ENCODE measurements at regions not wholly inside any gene's neighbourhood (a gene's known extent, or its start where the extent isn't known, plus 50 kb on each side); places are given as distances from the start of the nearest gene placed in this dataset.
A peak's percentile ranks its signal among the peaks of the same experiment; 100 is the strongest.
"Not testable (repeated sequence)": the region's sequence is repeated elsewhere in the genome, so short reads cannot be mapped to it uniquely, and the experiment has no call there.

DNA sequence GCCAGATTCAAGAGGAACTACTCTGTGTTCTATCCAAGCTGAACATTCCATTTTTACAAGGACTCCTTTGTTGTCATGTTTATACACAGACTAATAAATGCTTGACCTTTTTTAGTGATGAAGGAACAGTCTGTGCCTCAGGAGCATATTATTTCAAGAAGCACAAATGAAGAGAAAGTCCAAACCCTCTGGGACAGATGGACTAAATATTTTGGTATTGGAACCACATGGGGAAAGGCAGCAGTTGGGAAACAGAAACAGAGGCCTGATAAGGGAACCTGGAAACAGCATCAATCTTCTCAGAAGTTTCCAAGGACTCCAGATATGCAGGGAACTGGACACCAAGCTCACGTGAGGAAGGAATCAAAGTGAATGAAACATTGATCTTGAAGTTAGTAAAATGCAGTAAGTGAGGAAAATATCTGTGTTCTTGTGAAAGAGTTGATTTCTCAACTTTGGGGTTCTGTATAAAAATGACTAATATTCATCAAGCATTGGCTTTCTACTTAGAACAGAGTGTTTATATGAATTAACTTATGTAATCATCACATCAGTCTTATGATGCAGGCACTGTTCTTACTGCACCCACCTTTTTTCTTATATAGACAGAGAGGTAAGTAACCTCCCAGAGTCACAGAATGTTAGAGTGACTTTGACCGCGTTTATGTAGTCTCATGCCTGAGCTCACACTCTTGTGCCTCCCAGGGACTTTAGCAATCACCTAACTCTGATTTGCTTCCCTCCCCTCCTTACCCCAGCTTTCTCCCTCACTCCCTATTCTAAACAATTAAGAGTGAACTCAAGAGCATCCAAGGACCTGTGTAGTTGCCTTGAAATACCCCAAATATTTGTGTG lies 148.9 kb upstream of the JADE1 start:
- DNase-seq (no peak), ATAC-seq (ENCODE audit: poor library complexity) (peak; percentile 88)
- intact Hi-C loops (cut with DNase I) = no loop called here

DNA sequence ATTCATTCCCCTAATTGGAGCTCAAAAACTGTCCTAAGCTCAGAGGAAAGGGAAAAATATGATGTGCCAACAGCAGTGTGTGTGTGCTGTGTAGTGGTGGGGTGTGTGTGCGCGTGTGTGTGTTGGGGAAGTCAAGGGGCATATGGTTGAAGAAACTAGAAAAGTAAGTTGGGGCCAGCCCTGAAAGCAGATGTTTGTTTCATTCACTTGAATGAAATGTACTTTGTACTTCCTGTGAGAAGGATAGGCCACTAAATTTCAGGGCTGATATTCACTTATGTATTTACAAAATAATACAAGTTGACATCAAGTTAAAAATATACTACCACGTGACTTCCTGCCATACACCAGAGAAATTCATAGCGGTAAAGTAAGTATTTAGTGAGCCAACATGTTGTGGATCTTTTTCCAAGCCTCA lies 151.3 kb upstream of the JADE1 start:
- intact Hi-C loops (cut with DNase I) = no loop called here
- DNase-seq = no peak
- ATAC-seq (ENCODE audit: poor library complexity) = no peak

- DNase-seq (no peak), ATAC-seq (ENCODE audit: poor library complexity) (no peak)
- intact Hi-C loops (cut with DNase I) = no loop called here
These were observed 151.9 kb upstream of the JADE1 start for GRCh38 chr4:128657638-128658037.

- ATAC-seq (ENCODE audit: poor library complexity) = no peak
- intact Hi-C loops (cut with DNase I) = no loop called here
- no peak for DNase-seq
These were observed 155.0 kb upstream of the JADE1 start for GRCh38 chr4:128654465-128654864.

GRCh38 chr4:128653527-128654444 lies 155.7 kb upstream of the JADE1 start:
- peak; percentile 93 for ATAC-seq (ENCODE audit: poor library complexity)
- DNase-seq = peak; percentile 73
- intact Hi-C loops (cut with DNase I) = no loop called here

DNA sequence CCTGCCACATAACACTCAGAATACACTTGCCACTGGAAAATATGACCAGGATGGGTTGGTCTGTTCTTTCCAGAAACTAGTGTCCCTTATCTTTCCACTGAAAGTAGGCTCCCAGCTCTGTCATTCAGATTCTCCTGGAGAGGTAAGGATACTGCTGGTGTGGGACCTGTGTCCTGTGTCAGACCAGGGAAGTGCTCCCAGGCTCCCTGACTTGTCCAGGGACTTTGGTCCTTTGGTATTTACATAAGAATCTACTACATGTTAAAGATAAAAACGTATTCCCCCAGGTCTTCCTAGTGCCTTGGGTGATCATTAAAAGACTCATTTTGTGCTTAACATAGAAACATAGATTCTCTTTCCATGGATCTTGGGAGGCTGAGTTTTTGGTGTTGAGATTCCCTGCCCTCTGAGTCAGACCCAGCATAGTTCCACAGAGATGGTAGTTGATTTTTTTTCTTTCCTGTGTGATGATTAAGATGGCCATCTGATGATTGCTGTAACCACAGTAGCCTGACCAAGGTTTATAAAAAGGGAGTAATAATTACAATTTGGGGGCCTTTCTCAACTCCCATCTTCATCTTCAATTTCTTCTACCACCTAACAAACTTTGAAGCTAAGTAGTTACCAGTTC lies 159.8 kb upstream of the JADE1 start:
- intact Hi-C loops (cut with DNase I) = no loop called here
- ATAC-seq (ENCODE audit: poor library complexity) = no peak
- DNase-seq = no peak

DNA sequence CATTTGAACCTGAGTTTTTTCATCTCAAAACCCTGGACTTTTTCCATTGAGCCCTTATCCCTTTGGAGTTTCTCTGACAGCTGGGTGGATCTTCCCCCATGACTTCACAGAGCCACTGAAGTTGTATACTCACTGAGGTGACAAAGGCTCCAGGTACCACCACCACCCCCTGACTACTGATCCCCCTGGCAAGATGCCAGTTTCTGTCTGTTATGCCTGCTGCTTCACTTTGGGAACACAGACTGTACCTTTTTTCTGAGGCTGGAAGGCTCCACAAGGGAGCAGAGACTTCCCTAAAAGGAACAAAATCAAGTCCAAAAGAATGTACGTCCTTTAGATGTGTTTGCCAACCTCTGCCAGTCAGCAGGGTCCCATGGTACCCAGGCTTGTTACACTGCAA lies 160.3 kb upstream of the JADE1 start:
- ATAC-seq (ENCODE audit: poor library complexity) (no peak), DNase-seq (no peak)
- intact Hi-C loops (cut with DNase I) = no loop called here

GRCh38 chr4:128648021-128648420 lies 161.5 kb upstream of the JADE1 start:
- no peak for ATAC-seq (ENCODE audit: poor library complexity)
- intact Hi-C loops (cut with DNase I) = no loop called here
- no peak for DNase-seq

GRCh38 chr4:128646893-128647292 lies 162.6 kb upstream of the JADE1 start:
- DNase-seq; intact Hi-C loops (cut with DNase I); ATAC-seq (ENCODE audit: poor library complexity): not testable (repeated sequence)

DNA sequence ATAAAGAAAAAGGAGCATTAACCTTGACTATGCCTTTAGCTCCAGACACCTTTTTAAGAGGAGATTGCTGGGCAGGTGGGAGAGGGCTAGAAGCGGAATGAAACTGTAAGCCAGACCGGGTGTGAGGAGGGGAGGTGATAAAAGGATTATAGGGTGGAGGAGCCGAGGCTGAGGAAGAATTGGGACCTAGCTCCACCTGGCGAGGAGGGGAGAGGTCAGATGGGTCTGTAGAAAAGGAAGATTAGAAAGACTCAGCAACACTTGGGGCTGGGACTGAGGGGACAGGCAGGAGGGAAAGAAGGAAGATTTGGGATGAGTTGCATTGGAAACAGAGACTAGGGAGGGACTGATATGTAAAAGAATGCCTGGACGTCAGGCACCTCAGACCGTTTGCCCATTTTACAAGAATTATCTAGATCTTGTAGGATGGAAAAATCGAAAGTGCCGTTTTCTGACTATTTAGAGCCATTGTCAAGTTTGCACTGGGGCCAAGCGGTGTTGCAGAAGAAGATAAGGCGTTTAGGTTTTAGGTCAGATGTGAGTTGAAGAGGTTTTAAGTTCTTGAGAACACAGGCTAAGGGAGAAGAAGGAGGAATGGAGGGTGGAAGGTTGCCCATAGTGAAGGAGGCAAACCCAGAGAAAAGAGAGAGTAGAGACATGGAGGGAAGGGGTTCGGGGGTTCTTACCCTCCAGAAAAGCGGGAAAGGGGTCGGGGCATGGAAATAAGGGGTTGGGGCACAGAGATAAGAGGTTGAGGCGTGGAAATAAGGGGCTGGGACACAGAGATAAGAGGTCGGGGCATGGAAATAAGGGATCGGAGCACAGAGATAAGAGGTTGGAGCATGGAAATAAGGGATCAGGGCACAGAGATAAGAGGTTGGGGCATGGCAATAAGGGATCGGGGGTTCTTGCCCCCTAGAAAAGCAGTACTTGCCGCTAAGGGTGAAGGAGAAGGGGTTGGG lies 164.5 kb upstream of the JADE1 start:
- DNase-seq; intact Hi-C loops (cut with DNase I); ATAC-seq (ENCODE audit: poor library complexity): not testable (repeated sequence)

- DNase-seq = peak; percentile 43
- intact Hi-C loops (cut with DNase I); ATAC-seq (ENCODE audit: poor library complexity): not testable (repeated sequence)
These were observed 165.4 kb upstream of the JADE1 start for GRCh38 chr4:128644107-128644506.

DNA sequence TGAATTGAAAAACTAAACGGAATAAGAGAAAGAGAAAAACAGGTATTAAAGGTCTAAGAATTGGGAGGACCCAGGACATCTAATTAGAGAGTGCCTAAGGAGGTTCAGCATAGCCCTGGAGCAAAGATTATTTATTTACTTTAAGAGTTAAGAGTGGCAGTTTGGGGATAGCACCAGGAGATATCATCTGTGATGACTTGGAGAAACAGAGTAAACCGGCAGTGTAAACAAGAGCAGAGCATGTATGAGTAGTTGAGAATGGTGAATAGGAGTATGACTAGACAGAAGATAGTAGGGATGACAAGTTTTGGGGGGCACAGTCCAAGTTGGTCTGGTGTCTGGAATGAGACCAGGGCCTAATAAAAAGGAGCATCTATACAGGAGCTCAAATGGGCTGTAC lies 167.9 kb upstream of the JADE1 start:
- DNase-seq; intact Hi-C loops (cut with DNase I); ATAC-seq (ENCODE audit: poor library complexity): not testable (repeated sequence)

GRCh38 chr4:128639541-128640270 lies 169.8 kb upstream of the JADE1 start:
- DNase-seq = peak; percentile 50
- intact Hi-C loops (cut with DNase I) = no loop called here
- peak; percentile 10 for ATAC-seq (ENCODE audit: poor library complexity)

DNA sequence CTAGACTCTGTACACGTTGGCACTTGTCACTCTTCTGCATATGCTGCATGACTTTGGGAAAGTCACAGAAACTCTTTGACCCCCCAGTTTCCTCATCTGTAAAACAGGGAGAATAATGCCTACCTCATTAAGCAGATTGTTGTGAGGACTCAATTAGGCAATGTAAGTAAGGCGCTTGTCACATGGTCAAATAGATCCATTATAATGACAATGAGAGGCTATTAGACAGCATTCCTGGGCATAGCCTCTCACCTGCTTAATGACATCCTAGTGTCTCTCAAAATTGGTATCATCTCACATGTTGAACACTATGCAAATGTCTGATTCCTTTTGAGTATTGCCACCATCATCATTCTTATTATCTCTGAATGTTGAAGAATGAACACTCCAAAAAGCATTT lies 172.6 kb upstream of the JADE1 start:
- DNase-seq (no peak), ATAC-seq (ENCODE audit: poor library complexity) (no peak)
- intact Hi-C loops (cut with DNase I) = no loop called here

- intact Hi-C loops (cut with DNase I) = no loop called here
- DNase-seq (no peak), ATAC-seq (ENCODE audit: poor library complexity) (peak; percentile 38)
These were observed 173.4 kb upstream of the JADE1 start for GRCh38 chr4:128635955-128636560.

DNA sequence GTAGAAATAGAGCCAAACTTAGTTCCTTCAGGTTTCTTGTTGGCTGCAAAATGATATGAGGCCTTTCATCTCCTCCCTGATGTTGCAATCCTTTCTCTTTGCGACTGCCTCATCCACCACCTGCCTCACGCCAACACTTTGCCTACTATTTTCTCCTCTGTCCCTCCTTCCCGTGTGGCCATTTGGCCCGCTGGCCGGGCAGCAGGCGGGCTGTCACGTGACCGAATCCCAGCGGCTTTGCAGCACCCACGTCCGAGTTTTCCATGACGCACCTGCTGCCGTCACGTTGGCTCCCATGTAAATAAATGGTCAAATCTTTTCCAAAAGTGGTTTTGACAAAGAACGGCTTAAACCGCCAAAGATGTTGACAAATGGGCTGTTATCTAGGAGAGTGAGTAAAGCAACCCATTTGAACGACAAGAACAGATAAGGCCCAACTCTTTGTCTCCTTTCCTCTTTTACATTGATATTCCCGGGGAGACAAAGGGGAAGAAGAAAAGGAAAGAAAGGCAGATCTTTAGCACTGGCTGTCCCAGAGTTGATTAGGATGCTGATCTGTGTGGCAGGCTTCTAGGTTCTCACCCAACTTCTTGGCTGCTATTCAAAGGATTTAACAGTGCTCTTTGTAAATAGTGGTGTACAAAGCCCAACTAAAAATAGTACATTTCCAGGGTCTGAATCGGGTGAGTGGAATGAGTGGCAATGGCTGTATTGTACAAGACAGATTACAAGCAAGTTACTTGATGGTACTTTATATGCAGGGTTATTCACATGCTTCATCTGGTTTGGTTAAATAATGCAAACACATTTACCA lies 174.2 kb upstream of the JADE1 start:
- ATAC-seq (ENCODE audit: poor library complexity) (peak; percentile 89), DNase-seq (peak; percentile 90)
- intact Hi-C loops (cut with DNase I) = no loop called here
